ENCODE measurements at regions not wholly inside any gene's neighbourhood (a gene's known extent, or its start where the extent isn't known, plus 50 kb on each side); places are given as distances from the start of the nearest gene placed in this dataset.

GRCh38 chr2:236956641-236957040, 129.0 kb upstream of the COPS8 start:
- DNase-seq, result no peak
- no peak overlapping the region for H3K27ac ChIP-seq (ENCODE audit: low read length)
- H3K4me1 ChIP-seq (ENCODE audit: control insufficient read depth, insufficient read depth, low read length), result peaks cover 15% of the 10 kb centered on the region
- WGBS (ENCODE audit: insufficient coverage, low lambda C conversion rate), result no CpG with 5 or more reads among the region's 2 CpGs
- H3K9me3 ChIP-seq (ENCODE audit: control insufficient read depth, low read depth, low read length), result peaks cover 3% of the 10 kb centered on the region
- H3K36me3 ChIP-seq (ENCODE audit: control insufficient read depth, insufficient read depth, low read length), result no peaks in the 10 kb centered on the region
- H3K4me3 ChIP-seq (ENCODE audit: low read length), result no peak overlapping the region
- no peaks in the 10 kb centered on the region for H3K27me3 ChIP-seq (ENCODE audit: control insufficient read depth, insufficient read depth, low read length)

GRCh38 chr2:236959036-236959435, 126.7 kb upstream of the COPS8 start:
- no peak overlapping the region for H3K27ac ChIP-seq (ENCODE audit: low read length)
- no CpG with 5 or more reads among the region's 5 CpGs for WGBS (ENCODE audit: insufficient coverage, low lambda C conversion rate)
- H3K36me3 ChIP-seq (ENCODE audit: control insufficient read depth, insufficient read depth, low read length), result no peaks in the 10 kb centered on the region
- H3K4me3 ChIP-seq (ENCODE audit: low read length), result no peak overlapping the region
- H3K27me3 ChIP-seq (ENCODE audit: control insufficient read depth, insufficient read depth, low read length), result no peaks in the 10 kb centered on the region
- no peak for DNase-seq
- peaks cover 3% of the 10 kb centered on the region for H3K9me3 ChIP-seq (ENCODE audit: control insufficient read depth, low read depth, low read length)
- peaks cover 15% of the 10 kb centered on the region for H3K4me1 ChIP-seq (ENCODE audit: control insufficient read depth, insufficient read depth, low read length)

GRCh38 chr2:236959876-236960275, 125.8 kb upstream of the COPS8 start:
- no peak for DNase-seq
- Histone ChIP-seq H3K27ac (ENCODE audit: low read length) (no peak overlapping the region), H3K27me3 (ENCODE audit: control insufficient read depth, insufficient read depth, low read length) (no peaks in the 10 kb centered on the region), H3K9me3 (ENCODE audit: control insufficient read depth, low read depth, low read length) (peaks cover 3% of the 10 kb centered on the region), H3K36me3 (ENCODE audit: control insufficient read depth, insufficient read depth, low read length) (no peaks in the 10 kb centered on the region), H3K4me3 (ENCODE audit: low read length) (no peak overlapping the region), H3K4me1 (ENCODE audit: control insufficient read depth, insufficient read depth, low read length) (peaks cover 15% of the 10 kb centered on the region)
- no CpG with 5 or more reads among the region's 9 CpGs for WGBS (ENCODE audit: insufficient coverage, low lambda C conversion rate)

GRCh38 chr2:236960531-236960930, 125.2 kb upstream of the COPS8 start:
- no peaks in the 10 kb centered on the region for H3K36me3 ChIP-seq (ENCODE audit: control insufficient read depth, insufficient read depth, low read length)
- WGBS (ENCODE audit: insufficient coverage, low lambda C conversion rate), result 100% methylated on average over 2 of the region's 14 CpGs
- peaks cover 3% of the 10 kb centered on the region for H3K9me3 ChIP-seq (ENCODE audit: control insufficient read depth, low read depth, low read length)
- H3K4me3 ChIP-seq (ENCODE audit: low read length), result no peak overlapping the region
- H3K27me3 ChIP-seq (ENCODE audit: control insufficient read depth, insufficient read depth, low read length), result no peaks in the 10 kb centered on the region
- no peak overlapping the region for H3K27ac ChIP-seq (ENCODE audit: low read length)
- H3K4me1 ChIP-seq (ENCODE audit: control insufficient read depth, insufficient read depth, low read length), result peaks cover 14% of the 10 kb centered on the region
- DNase-seq, result no peak

- Histone ChIP-seq H3K4me1 (ENCODE audit: control insufficient read depth, insufficient read depth, low read length) (peaks cover 9% of the 10 kb centered on the region), H3K27me3 (ENCODE audit: control insufficient read depth, insufficient read depth, low read length) (no peaks in the 10 kb centered on the region), H3K36me3 (ENCODE audit: control insufficient read depth, insufficient read depth, low read length) (no peaks in the 10 kb centered on the region), H3K9me3 (ENCODE audit: control insufficient read depth, low read depth, low read length) (peaks cover 3% of the 10 kb centered on the region), H3K4me3 (ENCODE audit: low read length) (no peak overlapping the region), H3K27ac (ENCODE audit: low read length) (no peak overlapping the region)
- no peak for DNase-seq
- 100% methylated on average over 2 of the region's 4 CpGs for WGBS (ENCODE audit: insufficient coverage, low lambda C conversion rate)
Measured at GRCh38 chr2:236962816-236963215, 122.9 kb upstream of the COPS8 start.

GRCh38 chr2:236963631-236964182, 122.0 kb upstream of the COPS8 start:
- Histone ChIP-seq H3K9me3 (ENCODE audit: control insufficient read depth, low read depth, low read length) (peaks cover 3% of the 10 kb centered on the region), H3K27me3 (ENCODE audit: control insufficient read depth, insufficient read depth, low read length) (no peaks in the 10 kb centered on the region), H3K27ac (ENCODE audit: low read length) (no peak overlapping the region), H3K4me1 (ENCODE audit: control insufficient read depth, insufficient read depth, low read length) (peaks cover 15% of the 10 kb centered on the region), H3K36me3 (ENCODE audit: control insufficient read depth, insufficient read depth, low read length) (no peaks in the 10 kb centered on the region), H3K4me3 (ENCODE audit: low read length) (no peak overlapping the region)
- DNase-seq, result no peak
- no CpG with 5 or more reads among the region's 7 CpGs for WGBS (ENCODE audit: insufficient coverage, low lambda C conversion rate)

GRCh38 chr2:236964291-236964690, 121.4 kb upstream of the COPS8 start:
- Histone ChIP-seq H3K9me3 (ENCODE audit: control insufficient read depth, low read depth, low read length) (peaks cover 3% of the 10 kb centered on the region), H3K36me3 (ENCODE audit: control insufficient read depth, insufficient read depth, low read length) (no peaks in the 10 kb centered on the region), H3K4me1 (ENCODE audit: control insufficient read depth, insufficient read depth, low read length) (peaks cover 21% of the 10 kb centered on the region), H3K27ac (ENCODE audit: low read length) (no peak overlapping the region), H3K4me3 (ENCODE audit: low read length) (no peak overlapping the region), H3K27me3 (ENCODE audit: control insufficient read depth, insufficient read depth, low read length) (no peaks in the 10 kb centered on the region)
- no CpG with 5 or more reads among the region's 5 CpGs for WGBS (ENCODE audit: insufficient coverage, low lambda C conversion rate)
- no peak for DNase-seq

GRCh38 chr2:236965021-236965840, 120.5 kb upstream of the COPS8 start:
- no peak overlapping the region for H3K27ac ChIP-seq (ENCODE audit: low read length)
- no peaks in the 10 kb centered on the region for H3K36me3 ChIP-seq (ENCODE audit: control insufficient read depth, insufficient read depth, low read length)
- no CpG with 5 or more reads among the region's 13 CpGs for WGBS (ENCODE audit: insufficient coverage, low lambda C conversion rate)
- no peaks in the 10 kb centered on the region for H3K27me3 ChIP-seq (ENCODE audit: control insufficient read depth, insufficient read depth, low read length)
- DNase-seq, result no peak
- peaks cover 31% of the 10 kb centered on the region for H3K4me1 ChIP-seq (ENCODE audit: control insufficient read depth, insufficient read depth, low read length)
- peaks cover 3% of the 10 kb centered on the region for H3K9me3 ChIP-seq (ENCODE audit: control insufficient read depth, low read depth, low read length)
- no peak overlapping the region for H3K4me3 ChIP-seq (ENCODE audit: low read length)

- no peak for DNase-seq
- WGBS (ENCODE audit: insufficient coverage, low lambda C conversion rate), result no CpG with 5 or more reads among the region's 1 CpG
- H3K4me1 ChIP-seq (ENCODE audit: control insufficient read depth, insufficient read depth, low read length), result peaks cover 32% of the 10 kb centered on the region
- no peaks in the 10 kb centered on the region for H3K36me3 ChIP-seq (ENCODE audit: control insufficient read depth, insufficient read depth, low read length)
- H3K4me3 ChIP-seq (ENCODE audit: low read length), result no peak overlapping the region
- no peaks in the 10 kb centered on the region for H3K9me3 ChIP-seq (ENCODE audit: control insufficient read depth, low read depth, low read length)
- no peaks in the 10 kb centered on the region for H3K27me3 ChIP-seq (ENCODE audit: control insufficient read depth, insufficient read depth, low read length)
- no peak overlapping the region for H3K27ac ChIP-seq (ENCODE audit: low read length)
Measured at GRCh38 chr2:236965841-236966096, 119.9 kb upstream of the COPS8 start.

GRCh38 chr2:236967499-236967783, 118.2 kb upstream of the COPS8 start:
- Histone ChIP-seq H3K27ac (ENCODE audit: low read length) (peak overlapping the region; percentile 93), H3K27me3 (ENCODE audit: control insufficient read depth, insufficient read depth, low read length) (no peaks in the 10 kb centered on the region), H3K36me3 (ENCODE audit: control insufficient read depth, insufficient read depth, low read length) (no peaks in the 10 kb centered on the region), H3K4me1 (ENCODE audit: control insufficient read depth, insufficient read depth, low read length) (peaks cover 48% of the 10 kb centered on the region), H3K9me3 (ENCODE audit: control insufficient read depth, low read depth, low read length) (no peaks in the 10 kb centered on the region), H3K4me3 (ENCODE audit: low read length) (no peak overlapping the region)
- no CpG with 5 or more reads among the region's 4 CpGs for WGBS (ENCODE audit: insufficient coverage, low lambda C conversion rate)
- DNase-seq, result no peak
